Duodenal mucosa (tissue), 2 donors: ENCODE measurements at regions not wholly inside any gene's neighbourhood (a gene's known extent, or its start where the extent isn't known, plus 50 kb on each side); places are given as distances from the start of the nearest gene placed in this dataset.

Source experiments
- H3K27ac ChIP-seq: one replicate; pipeline ENCODE4 v1.7.0; 2013; ENCODE audit warnings: low read depth, low read length
- H3K27me3 ChIP-seq, 2 donors: one replicate each; pipeline ENCODE4 v1.7.0; 2013; ENCODE audit warnings: low read length in 2 of 2, control low read depth in 1 of 2; ENCODE audit not compliant: insufficient read depth in 2 of 2, control insufficient read depth in 1 of 2
- H3K36me3 ChIP-seq, 2 donors: one replicate each; pipeline ENCODE4 v1.7.0; 2013; ENCODE audit warnings: low read length in 2 of 2, control low read depth in 1 of 2; ENCODE audit not compliant: insufficient read depth in 2 of 2, control insufficient read depth in 1 of 2
- H3K4me1 ChIP-seq, 2 donors: one replicate each; pipeline ENCODE4 v1.7.0; 2013; ENCODE audit warnings: low read length in 2 of 2, control low read depth in 1 of 2; ENCODE audit not compliant: insufficient read depth in 2 of 2, control insufficient read depth in 1 of 2
- H3K4me3 ChIP-seq, 2 donors: one replicate each; pipeline ENCODE4 v1.7.0; 2013; ENCODE audit warnings: low read length in 2 of 2, low read depth in 1 of 2
- H3K9ac ChIP-seq, 2 donors: one replicate each; pipeline ENCODE4 v1.7.0; 2013; ENCODE audit warnings: low read length in 2 of 2, low read depth in 1 of 2
- H3K9me3 ChIP-seq, 2 donors: one replicate each; pipeline ENCODE4 v1.7.0; 2013; ENCODE audit warnings: low read length in 2 of 2, control low read depth in 1 of 2; ENCODE audit not compliant: control insufficient read depth in 1 of 2

GRCh38 chr4:34512616-34513015 is 1731.7 kb downstream of the ARAP2 start:
- no peaks in the 10 kb centered on the region for H3K4me1 ChIP-seq
- no peak overlapping the region for H3K27ac ChIP-seq
- no peak overlapping the region for H3K4me3 ChIP-seq
- peaks cover 4 to 17% of the 10 kb centered on the region in 2 donors for H3K9me3 ChIP-seq
- H3K9ac ChIP-seq: no peak overlapping the region
- no peaks in the 10 kb centered on the region for H3K27me3 ChIP-seq
- no peaks in the 10 kb centered on the region for H3K36me3 ChIP-seq

- H3K27ac ChIP-seq: no peak overlapping the region
- no peaks in the 10 kb centered on the region for H3K27me3 ChIP-seq
- H3K36me3 ChIP-seq: no peaks in the 10 kb centered on the region
- H3K4me1 ChIP-seq: no peaks in the 10 kb centered on the region
- H3K9me3 ChIP-seq: peaks cover 4 to 12% of the 10 kb centered on the region in 2 donors
- no peak overlapping the region for H3K4me3 ChIP-seq
- H3K9ac ChIP-seq: no peak overlapping the region
Measured at GRCh38 chr4:34516524-34516923, 1727.8 kb downstream of the ARAP2 start.

- no peak overlapping the region for H3K27ac ChIP-seq
- no peaks in the 10 kb centered on the region for H3K4me1 ChIP-seq
- no peaks in the 10 kb centered on the region for H3K27me3 ChIP-seq
- no peaks in the 10 kb centered on the region for H3K36me3 ChIP-seq
- H3K4me3 ChIP-seq: no peak overlapping the region
- no peak overlapping the region for H3K9ac ChIP-seq
- peaks cover 0 to 2% of the 10 kb centered on the region in 2 donors for H3K9me3 ChIP-seq
Measured at GRCh38 chr4:34534916-34535315, 1709.4 kb downstream of the ARAP2 start.

- H3K9me3 ChIP-seq: peaks cover 0 to 3% of the 10 kb centered on the region in 2 donors
- no peak overlapping the region for H3K4me3 ChIP-seq
- no peaks in the 10 kb centered on the region for H3K36me3 ChIP-seq
- no peaks in the 10 kb centered on the region for H3K27me3 ChIP-seq
- H3K4me1 ChIP-seq: no peaks in the 10 kb centered on the region
- H3K27ac ChIP-seq: no peak overlapping the region
- no peak overlapping the region for H3K9ac ChIP-seq
Measured at GRCh38 chr4:34566091-34566490, 1678.2 kb downstream of the ARAP2 start.

- H3K4me1 ChIP-seq: no peaks in the 10 kb centered on the region
- no peaks in the 10 kb centered on the region for H3K27me3 ChIP-seq
- H3K9ac ChIP-seq: no peak overlapping the region
- H3K4me3 ChIP-seq: no peak overlapping the region
- H3K9me3 ChIP-seq: peaks cover 0 to 9% of the 10 kb centered on the region in 2 donors
- H3K36me3 ChIP-seq: no peaks in the 10 kb centered on the region
- H3K27ac ChIP-seq: no peak overlapping the region
Measured at GRCh38 chr4:34572026-34572425, 1672.3 kb downstream of the ARAP2 start.

- no peak overlapping the region for H3K27ac ChIP-seq
- no peaks in the 10 kb centered on the region for H3K27me3 ChIP-seq
- H3K36me3 ChIP-seq: no peaks in the 10 kb centered on the region
- H3K9me3 ChIP-seq: peaks cover 0 to 9% of the 10 kb centered on the region in 2 donors
- no peaks in the 10 kb centered on the region for H3K4me1 ChIP-seq
- no peak overlapping the region for H3K4me3 ChIP-seq
- no peak overlapping the region for H3K9ac ChIP-seq
Measured at GRCh38 chr4:34615315-34615714, 1629.0 kb downstream of the ARAP2 start.

GRCh38 chr4:34619531-34620162 is 1624.7 kb downstream of the ARAP2 start:
- no peak overlapping the region for H3K27ac ChIP-seq
- H3K4me3 ChIP-seq: no peak overlapping the region
- no peak overlapping the region for H3K9ac ChIP-seq
- H3K9me3 ChIP-seq: peaks cover 0 to 9% of the 10 kb centered on the region in 2 donors
- H3K27me3 ChIP-seq: no peaks in the 10 kb centered on the region
- no peaks in the 10 kb centered on the region for H3K36me3 ChIP-seq
- no peaks in the 10 kb centered on the region for H3K4me1 ChIP-seq

GRCh38 chr4:34628471-34628870 is 1615.8 kb downstream of the ARAP2 start:
- no peak overlapping the region for H3K4me3 ChIP-seq
- H3K27me3 ChIP-seq: no peaks in the 10 kb centered on the region
- no peaks in the 10 kb centered on the region for H3K36me3 ChIP-seq
- H3K27ac ChIP-seq: no peak overlapping the region
- H3K4me1 ChIP-seq: no peaks in the 10 kb centered on the region
- peaks cover 8 to 16% of the 10 kb centered on the region in 2 donors for H3K9me3 ChIP-seq
- H3K9ac ChIP-seq: no peak overlapping the region

- peaks cover 8 to 16% of the 10 kb centered on the region in 2 donors for H3K9me3 ChIP-seq
- H3K4me3 ChIP-seq: no peak overlapping the region
- H3K27me3 ChIP-seq: no peaks in the 10 kb centered on the region
- H3K27ac ChIP-seq: no peak overlapping the region
- H3K4me1 ChIP-seq: no peaks in the 10 kb centered on the region
- H3K36me3 ChIP-seq: no peaks in the 10 kb centered on the region
- H3K9ac ChIP-seq: no peak overlapping the region
Measured at GRCh38 chr4:34629451-34629850, 1614.9 kb downstream of the ARAP2 start.

- H3K4me3 ChIP-seq: no peak overlapping the region
- H3K27ac ChIP-seq: no peak overlapping the region
- no peaks in the 10 kb centered on the region for H3K4me1 ChIP-seq
- no peaks in the 10 kb centered on the region for H3K27me3 ChIP-seq
- H3K9ac ChIP-seq: no peak overlapping the region
- no peaks in the 10 kb centered on the region for H3K36me3 ChIP-seq
- peaks cover 7 to 8% of the 10 kb centered on the region in 2 donors for H3K9me3 ChIP-seq
Measured at GRCh38 chr4:34633241-34633640, 1611.1 kb downstream of the ARAP2 start.
